Parathyroid adenoma (tissue), 2 donors: ENCODE measurements at regions not wholly inside any gene's neighbourhood (a gene's known extent, or its start where the extent isn't known, plus 50 kb on each side); places are given as distances from the start of the nearest gene placed in this dataset.
"Not testable (repeated sequence)": the region's sequence is repeated elsewhere in the genome, so short reads cannot be mapped to it uniquely, and the experiment has no call there.

ENCODE experiments used
- H2AFZ ChIP-seq: fragments of 300-600 bp; sonication (generic); one replicate; pipeline ENCODE4 v1.7.0; 2017; ENCODE audit warnings: antibody characterized with exemption, mild to moderate bottlenecking
- H3K27ac ChIP-seq: fragments of 300-600 bp; sonication (generic); one replicate; pipeline ENCODE4 v1.7.0; 2017
- H3K27me3 ChIP-seq: fragments of 300-600 bp; sonication (generic); one replicate; pipeline ENCODE4 v1.7.0; 2017; ENCODE audit warnings: low read length; ENCODE audit not compliant: control insufficient read depth, insufficient read depth
- H3K36me3 ChIP-seq: fragments of 300-600 bp; sonication (generic); one replicate; pipeline ENCODE4 v1.7.0; 2017; ENCODE audit warnings: low read length; ENCODE audit not compliant: control insufficient read depth, insufficient read depth
- H3K4me1 ChIP-seq: fragments of 300-600 bp; sonication (generic); one replicate; pipeline ENCODE4 v1.7.0; 2017; ENCODE audit warnings: control low read depth
- H3K4me2 ChIP-seq: fragments of 300-600 bp; sonication (generic); one replicate; pipeline ENCODE4 v1.7.0; 2017; ENCODE audit warnings: low read length
- H3K4me3 ChIP-seq: fragments of 300-600 bp; sonication (generic); one replicate; pipeline ENCODE4 v1.7.0; 2017; ENCODE audit warnings: low read depth, low read length
- H3K79me2 ChIP-seq: fragments of 300-600 bp; sonication (generic); one replicate; pipeline ENCODE4 v1.7.0; 2017; ENCODE audit warnings: control low read depth
- H3K9ac ChIP-seq: fragments of 300-600 bp; sonication (generic); one replicate; pipeline ENCODE4 v1.7.0; 2017; ENCODE audit warnings: mild to moderate bottlenecking
- H3K9me3 ChIP-seq: fragments of 300-600 bp; sonication (generic); one replicate; pipeline ENCODE4 v1.7.0; 2017; ENCODE audit warnings: low read length; ENCODE audit not compliant: control insufficient read depth
- TF ChIP-seq, protein P1 (sequence below): fragments of 300-600 bp; sonication (generic); IDR thresholded peaks from one replicate; pipeline ENCODE4 v1.7.0; 2017; ENCODE audit warnings: antibody characterized with exemption, mild to moderate bottlenecking
- donor health status: primary hyperparathyroidism.

GRCh38 chr18:41060967-41061366 is 894.1 kb upstream of the PIK3C3 start:
- Histone ChIP-seq H2AFZ (no peak overlapping the region), H3K4me3 (no peak overlapping the region), H3K4me1 (no peaks in the 10 kb centered on the region), H3K79me2 (no peaks in the 10 kb centered on the region), H3K4me2 (no peak overlapping the region), H3K27ac (no peak overlapping the region), H3K36me3 (no peaks in the 10 kb centered on the region), H3K9ac (no peak overlapping the region), H3K27me3 (no peaks in the 10 kb centered on the region), H3K9me3 (no peaks in the 10 kb centered on the region)
- TF ChIP-seq, protein P1, sequence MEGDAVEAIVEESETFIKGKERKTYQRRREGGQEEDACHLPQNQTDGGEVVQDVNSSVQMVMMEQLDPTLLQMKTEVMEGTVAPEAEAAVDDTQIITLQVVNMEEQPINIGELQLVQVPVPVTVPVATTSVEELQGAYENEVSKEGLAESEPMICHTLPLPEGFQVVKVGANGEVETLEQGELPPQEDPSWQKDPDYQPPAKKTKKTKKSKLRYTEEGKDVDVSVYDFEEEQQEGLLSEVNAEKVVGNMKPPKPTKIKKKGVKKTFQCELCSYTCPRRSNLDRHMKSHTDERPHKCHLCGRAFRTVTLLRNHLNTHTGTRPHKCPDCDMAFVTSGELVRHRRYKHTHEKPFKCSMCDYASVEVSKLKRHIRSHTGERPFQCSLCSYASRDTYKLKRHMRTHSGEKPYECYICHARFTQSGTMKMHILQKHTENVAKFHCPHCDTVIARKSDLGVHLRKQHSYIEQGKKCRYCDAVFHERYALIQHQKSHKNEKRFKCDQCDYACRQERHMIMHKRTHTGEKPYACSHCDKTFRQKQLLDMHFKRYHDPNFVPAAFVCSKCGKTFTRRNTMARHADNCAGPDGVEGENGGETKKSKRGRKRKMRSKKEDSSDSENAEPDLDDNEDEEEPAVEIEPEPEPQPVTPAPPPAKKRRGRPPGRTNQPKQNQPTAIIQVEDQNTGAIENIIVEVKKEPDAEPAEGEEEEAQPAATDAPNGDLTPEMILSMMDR: no peak

DNA sequence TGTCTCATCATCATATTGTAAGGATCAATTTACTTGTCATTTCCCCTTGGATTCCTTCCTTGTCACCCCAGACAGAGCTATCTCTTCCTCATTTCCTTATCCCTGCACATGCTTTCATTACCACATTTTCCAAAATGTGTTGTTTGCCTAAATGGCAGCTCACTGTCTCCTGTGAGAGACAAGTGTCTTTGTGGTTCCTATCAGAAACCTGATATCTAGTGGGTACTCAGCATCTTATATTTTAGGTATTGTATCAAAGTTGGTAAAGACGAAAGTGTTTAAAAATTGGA is 896.0 kb upstream of the PIK3C3 start:
- TF ChIP-seq, protein P1: no peak
- Histone ChIP-seq H2AFZ (no peak overlapping the region), H3K9me3 (no peaks in the 10 kb centered on the region), H3K4me3 (no peak overlapping the region), H3K36me3 (no peaks in the 10 kb centered on the region), H3K79me2 (no peaks in the 10 kb centered on the region), H3K4me1 (no peaks in the 10 kb centered on the region), H3K9ac (no peak overlapping the region), H3K27ac (no peak overlapping the region), H3K4me2 (no peak overlapping the region), H3K27me3 (no peaks in the 10 kb centered on the region)

GRCh38 chr18:41058351-41059125 is 896.5 kb upstream of the PIK3C3 start:
- H3K27ac ChIP-seq: no peak overlapping the region
- H3K4me1 ChIP-seq: no peaks in the 10 kb centered on the region
- no peaks in the 10 kb centered on the region for H3K79me2 ChIP-seq
- H3K9me3 ChIP-seq: no peaks in the 10 kb centered on the region
- H3K4me3 ChIP-seq: no peak overlapping the region
- no peak overlapping the region for H3K9ac ChIP-seq
- no peaks in the 10 kb centered on the region for H3K27me3 ChIP-seq
- no peaks in the 10 kb centered on the region for H3K36me3 ChIP-seq
- no peak overlapping the region for H2AFZ ChIP-seq
- TF ChIP-seq, protein P1: no peak
- H3K4me2 ChIP-seq: no peak overlapping the region

- no peaks in the 10 kb centered on the region for H3K36me3 ChIP-seq
- H3K9me3 ChIP-seq: no peaks in the 10 kb centered on the region
- no peaks in the 10 kb centered on the region for H3K79me2 ChIP-seq
- TF ChIP-seq, protein P1: no peak
- H3K4me3 ChIP-seq: no peak overlapping the region
- no peak overlapping the region for H2AFZ ChIP-seq
- H3K9ac ChIP-seq: no peak overlapping the region
- no peak overlapping the region for H3K4me2 ChIP-seq
- no peak overlapping the region for H3K27ac ChIP-seq
- no peaks in the 10 kb centered on the region for H3K27me3 ChIP-seq
- H3K4me1 ChIP-seq: no peaks in the 10 kb centered on the region
Observed at GRCh38 chr18:41052625-41053024, 902.4 kb upstream of the PIK3C3 start.

DNA sequence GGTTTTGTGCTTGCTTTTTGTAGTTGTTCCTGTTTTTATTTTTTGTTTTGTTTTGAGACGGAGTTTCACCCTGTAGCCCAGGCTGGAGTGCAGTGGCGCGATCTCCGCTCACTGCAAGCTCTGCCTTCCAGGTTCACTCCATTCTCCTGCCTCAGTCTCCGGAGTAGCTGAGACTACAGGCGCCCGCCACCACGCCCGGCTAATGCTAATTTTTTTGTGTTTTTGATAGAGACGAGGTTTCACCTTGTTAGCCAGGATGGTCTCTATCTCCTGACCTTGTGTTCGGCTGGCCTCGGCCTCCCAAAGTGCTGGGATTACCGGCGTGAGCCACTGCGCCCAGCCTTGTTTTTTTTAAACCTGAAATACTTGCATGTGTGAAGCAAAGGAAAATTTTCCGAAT is 908.8 kb upstream of the PIK3C3 start:
- H3K36me3 ChIP-seq, H3K4me3 ChIP-seq, H3K4me1 ChIP-seq, H3K9me3 ChIP-seq, H3K27me3 ChIP-seq, H3K9ac ChIP-seq, H3K27ac ChIP-seq, H3K4me2 ChIP-seq, H2AFZ ChIP-seq, H3K79me2 ChIP-seq: not testable (repeated sequence)
